Bronchial epithelial cell (primary cell): ENCODE measurements at regions not wholly inside any gene's neighbourhood (a gene's known extent, or its start where the extent isn't known, plus 50 kb on each side); places are given as distances from the start of the nearest gene placed in this dataset.

ENCODE experiments used
- DNase-seq: peaks from one replicate; pipeline ENCODE4 v3.0.0-alpha.2; 2010; ENCODE audit warnings: low read depth
- FAIRE-seq: peaks from 2 replicates; lab custom pipeline; 2011; peaks lifted over from hg19 to GRCh38; lab: Jason Lieb, UNC
- H3K27me3 ChIP-seq: 2 replicates; pipeline ENCODE4 v1.5.1; 2011; ENCODE audit warnings: low read length; ENCODE audit not compliant: control insufficient read depth, insufficient read depth
- H3K36me3 ChIP-seq: 2 replicates; pipeline ENCODE4 v1.5.1; 2011; ENCODE audit warnings: low read length; ENCODE audit not compliant: control insufficient read depth, insufficient read depth
- H3K4me3 ChIP-seq: 2 replicates; pipeline ENCODE4 v1.5.1; 2011; ENCODE audit warnings: mild to moderate bottlenecking, low read depth, low read length, control low read depth
- CTCF ChIP-seq: IDR thresholded peaks from 2 replicates; pipeline ENCODE4 v1.5.1; 2011; ENCODE audit warnings: mild to moderate bottlenecking, moderate library complexity, low read length, control low read depth, inconsistent platforms; ENCODE audit not compliant: insufficient read depth, severe bottlenecking

GRCh38 chr17:73694491-73694890 is 50.2 kb upstream of the SDK2 start:
- no peak for TF ChIP-seq CTCF
- FAIRE-seq: no peak
- Histone ChIP-seq H3K4me3 (no peak overlapping the region), H3K36me3 (no peaks in the 10 kb centered on the region), H3K27me3 (no peaks in the 10 kb centered on the region)
- DNase-seq: no peak

GRCh38 chr17:73695035-73695738 is 50.9 kb upstream of the SDK2 start:
- FAIRE-seq: peak; percentile 52
- H3K4me3 ChIP-seq: no peak overlapping the region
- no peak for DNase-seq
- H3K27me3 ChIP-seq: no peaks in the 10 kb centered on the region
- TF ChIP-seq CTCF: no peak
- H3K36me3 ChIP-seq: no peaks in the 10 kb centered on the region

- H3K27me3 ChIP-seq: no peaks in the 10 kb centered on the region
- no peak for TF ChIP-seq CTCF
- FAIRE-seq: no peak
- no peak overlapping the region for H3K4me3 ChIP-seq
- H3K36me3 ChIP-seq: no peaks in the 10 kb centered on the region
- no peak for DNase-seq
Observed at GRCh38 chr17:73696251-73696650, 52.0 kb upstream of the SDK2 start.

- FAIRE-seq: peak; percentile 23
- Histone ChIP-seq H3K27me3 (no peaks in the 10 kb centered on the region), H3K4me3 (no peak overlapping the region), H3K36me3 (no peaks in the 10 kb centered on the region)
- TF ChIP-seq CTCF: peak; percentile 44
- DNase-seq: no peak
Observed at GRCh38 chr17:73697872-73698271, 53.6 kb upstream of the SDK2 start.

- Histone ChIP-seq H3K36me3 (no peaks in the 10 kb centered on the region), H3K27me3 (no peaks in the 10 kb centered on the region), H3K4me3 (no peak overlapping the region)
- no peak for DNase-seq
- no peak for FAIRE-seq
- TF ChIP-seq CTCF: no peak
Observed at GRCh38 chr17:73698966-73699365, 54.7 kb upstream of the SDK2 start.

GRCh38 chr17:73701701-73702100 is 57.5 kb upstream of the SDK2 start:
- Histone ChIP-seq H3K27me3 (no peaks in the 10 kb centered on the region), H3K4me3 (no peak overlapping the region), H3K36me3 (no peaks in the 10 kb centered on the region)
- TF ChIP-seq CTCF: no peak
- no peak for DNase-seq
- no peak for FAIRE-seq
